H9 (cell line): ENCODE measurements at regions not wholly inside any gene's neighbourhood (a gene's known extent, or its start where the extent isn't known, plus 50 kb on each side); places are given as distances from the start of the nearest gene placed in this dataset.

Experiments
- DNase-seq: peaks from one replicate; pipeline ENCODE4 v3.0.0-alpha.2; 2017
- H2AFZ ChIP-seq: one replicate; pipeline ENCODE4 v1.6.1; 2013; ENCODE audit warnings: mild to moderate bottlenecking, low read length, control low read depth, moderate library complexity
- H2AK5ac ChIP-seq: 2 replicates; pipeline ENCODE4 v1.6.1; 2013; ENCODE audit warnings: low read length, control low read depth, mixed read lengths; ENCODE audit not compliant: insufficient read length
- H2BK120ac ChIP-seq: one replicate; pipeline ENCODE4 v1.6.1; 2013; ENCODE audit warnings: low read depth, mild to moderate bottlenecking, low read length, control low read depth, inconsistent platforms; ENCODE audit not compliant: poor library complexity, severe bottlenecking
- H2BK12ac ChIP-seq: 2 replicates; pipeline ENCODE4 v1.6.1; 2013; ENCODE audit warnings: low read length, control low read depth, mixed read lengths, low read depth; ENCODE audit not compliant: insufficient read length
- H2BK15ac ChIP-seq: 2 replicates; pipeline ENCODE4 v1.6.1; 2013; ENCODE audit warnings: low read depth, low read length, control low read depth
- H2BK20ac ChIP-seq: one replicate; pipeline ENCODE4 v1.6.1; 2013; ENCODE audit warnings: low read depth, mild to moderate bottlenecking, low read length, control low read depth, inconsistent platforms; ENCODE audit not compliant: poor library complexity, severe bottlenecking
- H2BK5ac ChIP-seq: 2 replicates; pipeline ENCODE4 v1.6.1; 2013; ENCODE audit warnings: low read length, control low read depth, mixed read lengths; ENCODE audit not compliant: insufficient read length
- H3K14ac ChIP-seq: 2 replicates; pipeline ENCODE4 v1.6.1; 2013; ENCODE audit warnings: low read length, control low read depth; ENCODE audit not compliant: insufficient read depth
- H3K18ac ChIP-seq: 2 replicates; pipeline ENCODE4 v1.6.1; 2013; ENCODE audit warnings: low read depth, mild to moderate bottlenecking, mixed read lengths, low read length, control low read depth; ENCODE audit not compliant: insufficient read length
- H3K23ac ChIP-seq: 2 replicates; pipeline ENCODE4 v1.6.1; 2013; ENCODE audit warnings: low read length, control low read depth, mixed read lengths, low read depth; ENCODE audit not compliant: insufficient read length
- H3K23me2 ChIP-seq: 2 replicates; pipeline ENCODE4 v1.6.1; 2013; ENCODE audit warnings: low read depth, mild to moderate bottlenecking, mixed read lengths, low read length, control low read depth; ENCODE audit not compliant: insufficient read length, poor library complexity, severe bottlenecking
- H3K27ac ChIP-seq: 2 replicates; pipeline ENCODE4 v1.5.1; 2013; ENCODE audit warnings: low read length, control low read depth, mixed read lengths, low read depth; ENCODE audit not compliant: insufficient read length
- H3K27me3 ChIP-seq: 2 replicates; pipeline ENCODE4 v1.6.1; 2013; ENCODE audit warnings: low read length, control low read depth, inconsistent platforms; ENCODE audit not compliant: insufficient read depth
- H3K4ac ChIP-seq: 2 replicates; pipeline ENCODE4 v1.6.1; 2013; ENCODE audit warnings: low read depth, mild to moderate bottlenecking, control low read depth, inconsistent platforms, low read length, moderate library complexity
- H3K4me1 ChIP-seq: 2 replicates; pipeline ENCODE4 v1.6.1; 2013; ENCODE audit warnings: low read length, control low read depth, inconsistent platforms; ENCODE audit not compliant: insufficient read depth
- H3K4me2 ChIP-seq: 2 replicates; pipeline ENCODE4 v1.6.1; 2013; ENCODE audit warnings: low read length, control low read depth, mixed read lengths; ENCODE audit not compliant: insufficient read length, insufficient read depth
- H3K56ac ChIP-seq: 2 replicates; pipeline ENCODE4 v1.6.1; 2013; ENCODE audit warnings: low read depth, mild to moderate bottlenecking, mixed read lengths, low read length, control low read depth; ENCODE audit not compliant: insufficient read length
- H3K79me1 ChIP-seq: 2 replicates; pipeline ENCODE4 v1.6.1; 2013; ENCODE audit warnings: low read depth, mild to moderate bottlenecking, moderate library complexity, low read length, control low read depth, inconsistent platforms; ENCODE audit not compliant: insufficient read depth, poor library complexity, severe bottlenecking
- H3K79me2 ChIP-seq: 2 replicates; pipeline ENCODE4 v1.6.1; 2013; ENCODE audit warnings: low read length, control low read depth, inconsistent platforms; ENCODE audit not compliant: insufficient read depth
- H3K9ac ChIP-seq: 2 replicates; pipeline ENCODE4 v1.6.1; 2013; ENCODE audit warnings: low read length, control low read depth, mixed read lengths; ENCODE audit not compliant: insufficient read length; ENCODE audit errors: extremely low read depth
- H3K9me3 ChIP-seq: one replicate; pipeline ENCODE4 v1.6.1; 2013; ENCODE audit warnings: low read depth, low read length, inconsistent platforms; ENCODE audit not compliant: control insufficient read depth
- H3T11ph ChIP-seq: one replicate; pipeline ENCODE4 v1.6.1; 2013; ENCODE audit warnings: mild to moderate bottlenecking, low read length, control low read depth, inconsistent platforms
- H4K20me1 ChIP-seq: one replicate; pipeline ENCODE4 v1.6.1; 2013; ENCODE audit not compliant: control insufficient read depth, insufficient read length, insufficient read depth
- H4K5ac ChIP-seq: 2 replicates; pipeline ENCODE4 v1.6.1; 2013; ENCODE audit warnings: low read depth, mild to moderate bottlenecking, mixed read lengths, low read length, control low read depth; ENCODE audit not compliant: insufficient read length
- H4K8ac ChIP-seq: replicated peaks from 2 replicates; pipeline ENCODE4 v1.6.1; 2013; ENCODE audit warnings: low read length, control low read depth, mixed read lengths, low read depth; ENCODE audit not compliant: insufficient read length
- H4K91ac ChIP-seq: 2 replicates; pipeline ENCODE4 v1.6.1; 2013; ENCODE audit warnings: low read depth, mild to moderate bottlenecking, moderate library complexity, mixed read lengths, low read length, control low read depth; ENCODE audit not compliant: insufficient read length
- H3K27ac Mint-ChIP-seq, 3 experiments: 2 replicates in 2 of 3; 3 replicates in 1 of 3; pipeline ENCODE4 v1.8.0; 2020 to 2021; ENCODE audit warnings: mixed read lengths in 3 of 3, mild to moderate bottlenecking in 1 of 3, moderate library complexity in 1 of 3
- H3K27me3 Mint-ChIP-seq: 2 replicates; pipeline ENCODE4 v1.8.0; 2021; ENCODE audit warnings: low read depth, mild to moderate bottlenecking, moderate library complexity, mixed read lengths
- H3K36me3 Mint-ChIP-seq, 3 experiments: 2 replicates in 2 of 3; 3 replicates in 1 of 3; pipeline ENCODE4 v1.8.0; 2020 to 2021; ENCODE audit warnings: low read depth in 3 of 3, mixed read lengths in 3 of 3; ENCODE audit not compliant: insufficient read depth in 1 of 3
- H3K4me1 Mint-ChIP-seq, 2 experiments: 2 replicates each; pipeline ENCODE4 v1.8.0; 2020; ENCODE audit warnings: mixed read lengths in 2 of 2
- H3K4me3 Mint-ChIP-seq, 2 experiments: 2 replicates in 1 of 2; 3 replicates in 1 of 2; pipeline ENCODE4 v1.8.0; 2020 to 2021; ENCODE audit warnings: mild to moderate bottlenecking in 2 of 2, mixed read lengths in 2 of 2, moderate library complexity in 1 of 2
- H3K9me3 Mint-ChIP-seq, 2 experiments: 2 replicates in 1 of 2; 3 replicates in 1 of 2; pipeline ENCODE4 v1.8.0; 2020; ENCODE audit warnings: mild to moderate bottlenecking in 2 of 2, mixed read lengths in 2 of 2, moderate library complexity in 1 of 2
- CTCF ChIP-seq: fragments of 200-600 bp; sonication (generic); conservative IDR thresholded peaks from 3 replicates; pipeline ENCODE4 v1.8.0; 2021; ENCODE audit warnings: antibody characterized with exemption, mild to moderate bottlenecking
- WGBS: extraction: QIAGEN DNeasy Blood & Tissue Kit; methylation state at CpG from one replicate; pipeline ENCODE4 v1.1.7; 2013; ENCODE audit warnings: missing lambda C conversion rate, low lambda C conversion rate, mixed read lengths; ENCODE audit not compliant: insufficient read length; ENCODE audit errors: extremely low coverage; 5-methylcytosine and 5-hydroxymethylcytosine counted together

DNA sequence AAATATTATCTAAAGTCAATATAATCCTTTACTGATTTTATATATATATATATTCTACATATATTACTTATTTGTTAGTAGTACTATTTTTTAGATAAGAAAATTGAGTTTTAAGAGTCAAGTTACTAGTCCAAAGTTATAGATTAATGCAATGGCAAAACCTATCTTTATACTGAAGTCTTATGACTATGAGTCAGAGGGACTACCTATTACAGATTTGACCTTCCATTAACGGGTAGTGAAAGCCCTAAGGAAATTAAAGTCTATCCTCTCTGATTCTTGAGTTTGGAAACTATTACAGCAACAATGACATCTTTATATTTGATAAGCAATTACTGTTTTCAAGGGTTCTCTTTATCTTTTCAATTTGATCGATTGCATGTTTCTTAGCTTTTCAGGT is 315.8 kb downstream of the CASP12 start:
- H3K4ac ChIP-seq: no peak overlapping the region
- no peak overlapping the region for H2BK120ac ChIP-seq
- no peak overlapping the region for H4K8ac ChIP-seq
- no peak overlapping the region for H2AFZ ChIP-seq
- no peaks in the 10 kb centered on the region for H4K20me1 ChIP-seq
- H3K27ac ChIP-seq: no peak overlapping the region
- H3K4me2 ChIP-seq: no peak overlapping the region
- H3K23me2 ChIP-seq: no peaks in the 10 kb centered on the region
- Mint-ChIP-seq H3K27ac (no peak overlapping the region), H3K9me3 (peaks cover 0 to 4% of the 10 kb centered on the region in 2 experiments; a peak in 1 of 5 replicates), H3K4me1 (peaks cover 15 to 21% of the 10 kb centered on the region in 2 experiments), H3K27me3 (peaks cover 2% of the 10 kb centered on the region; the same call in 1 of the 2 replicates), H3K4me3 (no peak overlapping the region), H3K36me3 (peaks cover 0 to 11% (median 5%) of the 10 kb centered on the region in 3 experiments; a peak in 4 of 7 replicates)
- H3K23ac ChIP-seq: no peak overlapping the region
- no peak overlapping the region for H2BK5ac ChIP-seq
- no peak overlapping the region for H2BK12ac ChIP-seq
- H4K5ac ChIP-seq: no peak overlapping the region
- H3K79me2 ChIP-seq: no peaks in the 10 kb centered on the region
- no peaks in the 10 kb centered on the region for H3K27me3 ChIP-seq
- no peak overlapping the region for H3T11ph ChIP-seq
- H3K79me1 ChIP-seq: no peaks in the 10 kb centered on the region
- H4K91ac ChIP-seq: no peak overlapping the region
- no peak overlapping the region for H3K18ac ChIP-seq
- no peaks in the 10 kb centered on the region for H3K9me3 ChIP-seq
- no CpG with 5 or more reads among the region's 2 CpGs for WGBS
- H3K9ac ChIP-seq: no peak overlapping the region
- DNase-seq: no peak
- no peak overlapping the region for H2BK15ac ChIP-seq
- no peak for TF ChIP-seq CTCF
- no peak overlapping the region for H2AK5ac ChIP-seq
- peaks cover 2% of the 10 kb centered on the region; the same call in 1 of the 2 replicates for H3K4me1 ChIP-seq
- no peak overlapping the region for H2BK20ac ChIP-seq
- H3K14ac ChIP-seq: no peak overlapping the region
- no peak overlapping the region for H3K56ac ChIP-seq
